Right ventricle myocardium superior (tissue), 1 donor: ENCODE measurements at regions not wholly inside any gene's neighbourhood (a gene's known extent, or its start where the extent isn't known, plus 50 kb on each side); places are given as distances from the start of the nearest gene placed in this dataset.
"Not testable (repeated sequence)": the region's sequence is repeated elsewhere in the genome, so short reads cannot be mapped to it uniquely, and the experiment has no call there.

Source experiments
- ATAC-seq: fragments of 200-7000 bp; cut with Tn5 transposase; one replicate; pipeline ENCODE4 v1.9.1; 2020; ENCODE audit warnings: mild to moderate bottlenecking; ENCODE audit not compliant: poor library complexity
- DNase-seq: peaks from one replicate; pipeline ENCODE4 v3.0.0-alpha.2; 2020
- intact Hi-C: fragments of 100-400 bp; cut with DNase I; formaldehyde crosslinking; loops from one replicate; pipeline ENCODE4 v1.11.2; 2022
- donor health status: DM: no; HTN: yes; CAD: no; lungs with severe emphysema.

DNA sequence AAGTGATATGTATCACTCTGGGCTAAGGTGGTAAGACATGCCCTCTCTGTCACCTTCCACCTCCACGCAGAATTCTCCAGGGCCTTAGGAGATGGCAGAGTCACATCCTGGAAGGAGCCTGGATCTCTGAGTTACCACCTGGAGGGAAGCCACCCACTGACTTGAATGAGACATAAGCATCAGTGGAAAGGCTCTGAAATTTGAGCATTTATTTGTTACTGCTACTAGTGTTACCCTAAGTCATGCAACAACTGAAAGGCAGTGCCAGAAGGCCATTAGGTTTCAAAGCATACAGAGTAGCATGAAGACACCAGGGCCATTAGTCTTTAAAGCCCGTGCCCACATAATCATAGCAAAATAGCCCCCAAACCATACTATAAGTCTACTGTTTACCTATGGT, 230.3 kb upstream of the IRF2BP2 start:
- no peak for ATAC-seq
- intact Hi-C loops: loop anchor here (10.0 kb wide), 1 partner anchor 345 kb away; no protein-coding TSS in a partner anchor
- no peak for DNase-seq

DNA sequence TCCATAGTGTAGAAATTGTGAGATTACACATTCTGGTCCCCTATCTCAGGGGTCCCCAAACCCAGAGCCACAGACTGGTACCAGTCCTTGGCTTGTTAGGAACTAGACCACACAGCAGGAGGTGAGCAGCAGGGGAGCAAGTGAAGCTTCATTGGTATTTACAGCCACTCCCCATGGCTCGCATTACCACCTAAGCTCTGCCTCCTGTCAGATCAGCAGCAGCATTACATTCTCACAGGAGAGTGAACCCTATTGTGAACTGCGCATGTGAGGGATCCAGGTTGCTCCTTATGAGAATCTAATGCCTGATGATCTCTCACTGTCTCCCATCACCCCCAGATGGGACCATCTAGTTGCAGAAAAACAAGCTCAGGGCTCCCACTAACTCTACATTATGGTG, 229.7 kb upstream of the IRF2BP2 start:
- intact Hi-C loops: loop anchor here (10.0 kb wide), 1 partner anchor 345 kb away; no protein-coding TSS in a partner anchor
- ATAC-seq (no peak), DNase-seq (no peak)

DNA sequence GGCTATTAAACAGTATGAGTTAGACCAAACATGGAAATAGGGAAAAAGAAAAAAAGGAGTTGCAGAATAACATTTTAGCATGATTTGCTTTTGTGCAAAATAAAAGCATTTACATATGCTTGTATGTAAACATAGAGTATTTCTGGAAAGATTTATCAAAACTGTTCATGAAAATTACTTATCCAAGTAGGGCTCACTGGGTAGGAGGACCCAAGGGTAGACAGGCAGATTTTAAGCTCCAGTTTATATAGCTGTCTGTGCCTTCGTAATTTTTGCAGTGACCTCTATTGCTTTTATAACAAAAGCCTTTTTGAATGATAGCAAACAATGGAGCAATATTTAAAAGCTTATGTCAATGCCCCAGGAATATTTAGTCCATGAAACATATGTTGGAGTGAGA, 228.8 kb upstream of the IRF2BP2 start:
- ATAC-seq: no peak
- no peak for DNase-seq
- intact Hi-C loops: no loop called here

DNA sequence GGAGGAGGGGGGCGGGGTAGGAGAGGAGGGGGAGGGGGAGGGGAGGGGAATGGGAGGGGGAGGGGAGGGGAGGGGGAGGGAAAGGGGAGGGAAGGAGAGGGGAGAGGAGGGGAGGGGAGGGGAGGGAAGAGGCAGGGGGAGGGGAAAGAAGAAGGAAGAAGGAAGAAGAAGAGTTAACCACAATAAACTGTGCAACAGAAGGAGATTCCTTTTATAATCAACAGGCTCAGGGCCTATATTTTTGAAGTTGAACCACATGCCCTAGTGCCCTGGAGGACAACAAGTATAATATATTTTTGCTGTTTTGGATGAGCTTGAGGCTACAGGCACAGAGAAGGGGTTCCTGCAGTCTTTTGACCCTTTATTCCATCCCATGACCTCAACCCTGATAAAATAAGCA, 228.2 kb upstream of the IRF2BP2 start:
- DNase-seq (no peak), ATAC-seq (no peak)
- intact Hi-C loops: no loop called here

DNA sequence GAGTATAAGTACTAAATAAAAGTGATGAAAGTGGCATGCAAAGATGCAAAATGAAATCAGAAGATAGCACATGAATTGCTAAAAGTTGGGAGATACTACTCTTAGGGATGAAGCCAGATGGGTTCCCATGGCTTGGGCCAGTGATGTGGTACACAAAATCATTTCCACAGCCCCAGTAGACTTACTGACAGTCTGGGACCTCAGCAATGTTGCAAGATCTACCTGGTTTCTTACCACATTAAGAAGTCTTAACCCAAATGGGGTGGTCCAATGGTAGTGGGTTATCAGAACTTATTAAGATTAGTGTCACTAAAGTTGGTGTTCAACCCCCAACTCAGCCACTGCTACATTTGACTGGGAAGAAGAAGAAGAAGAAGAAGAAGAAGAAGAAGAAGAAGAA, 227.7 kb upstream of the IRF2BP2 start:
- DNase-seq (no peak), ATAC-seq (no peak)
- intact Hi-C loops: no loop called here

DNA sequence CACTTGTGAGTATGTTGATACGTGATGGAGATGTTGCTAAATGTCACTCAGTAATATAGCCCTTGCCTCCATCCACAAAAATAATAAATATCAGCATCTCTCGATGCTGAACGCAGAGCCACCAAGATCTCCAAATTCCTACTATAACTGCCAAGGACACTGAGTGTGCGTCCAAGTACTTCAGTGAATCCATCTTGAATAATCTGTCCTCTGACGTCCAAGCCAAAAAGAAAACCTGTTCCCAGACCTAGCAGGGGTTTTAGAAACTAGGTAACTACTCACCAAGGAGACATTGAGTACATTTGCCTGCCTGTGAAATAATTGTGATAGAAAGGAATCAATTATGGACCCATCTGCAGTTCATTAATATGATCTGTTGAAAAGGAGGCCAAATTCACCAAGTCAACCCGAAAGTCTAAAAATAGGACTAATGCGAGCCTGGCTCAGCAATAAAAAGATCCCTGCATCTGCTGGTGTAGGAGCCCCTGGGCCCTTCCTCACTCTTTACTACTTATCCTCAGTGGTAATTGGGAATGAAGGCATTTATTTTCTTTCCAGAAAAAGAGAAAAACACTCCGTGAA, 226.9 kb upstream of the IRF2BP2 start:
- intact Hi-C loops: no loop called here
- ATAC-seq (no peak), DNase-seq (no peak)

DNA sequence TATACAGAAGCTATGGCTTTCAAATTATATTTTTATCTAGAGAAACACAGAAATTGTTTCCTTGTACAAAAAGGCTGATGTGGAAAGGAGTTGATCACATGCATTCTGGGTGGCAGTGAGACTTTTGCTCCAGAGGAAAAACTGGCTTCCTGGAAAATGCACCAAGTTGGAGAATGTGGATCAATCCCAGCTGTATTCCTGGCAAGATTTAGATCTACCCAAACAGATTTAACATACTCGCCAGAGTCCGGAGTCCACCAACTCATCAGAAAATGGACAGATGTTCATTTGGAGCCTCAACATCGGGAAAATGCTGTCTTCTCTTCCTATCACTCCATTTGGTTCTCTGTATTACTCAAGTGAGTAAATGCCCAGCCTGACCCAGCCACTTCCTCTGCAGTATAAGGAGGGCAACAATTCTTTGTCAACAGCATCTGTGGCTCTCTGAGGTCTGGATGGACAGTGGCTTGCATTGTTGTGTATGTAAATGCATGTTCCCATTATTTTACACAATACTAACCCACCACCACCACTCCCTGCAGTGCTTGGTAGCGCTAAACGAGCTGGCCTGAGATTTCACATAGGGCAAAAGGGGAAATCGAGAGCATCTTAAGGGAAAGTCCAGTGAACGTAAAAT, 226.2 kb upstream of the IRF2BP2 start:
- peak; percentile 28 for ATAC-seq
- no peak for DNase-seq

DNA sequence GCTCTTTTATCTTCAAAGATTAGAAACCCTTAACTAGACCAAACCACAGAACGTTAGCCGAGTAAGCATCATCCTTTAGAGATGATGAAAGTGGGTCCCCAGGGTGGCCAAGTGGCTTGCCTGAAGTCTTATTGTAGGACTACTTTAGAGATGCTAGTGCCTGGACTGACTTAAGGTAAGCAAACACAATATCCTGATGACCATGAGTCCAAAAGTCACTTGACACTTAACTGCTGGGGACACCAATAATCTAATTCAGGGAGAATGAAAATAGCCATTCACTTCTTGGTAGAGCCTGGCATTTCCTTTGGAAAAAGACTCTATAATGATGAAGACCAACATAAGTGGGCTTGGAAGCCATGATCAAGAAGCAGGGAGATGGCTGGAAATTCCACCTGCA, 225.3 kb upstream of the IRF2BP2 start:
- intact Hi-C loops: no loop called here
- no peak for DNase-seq

More for the DNA sequence above, 226.2 kb upstream of the IRF2BP2 start:
- intact Hi-C loops: no loop called here

DNA sequence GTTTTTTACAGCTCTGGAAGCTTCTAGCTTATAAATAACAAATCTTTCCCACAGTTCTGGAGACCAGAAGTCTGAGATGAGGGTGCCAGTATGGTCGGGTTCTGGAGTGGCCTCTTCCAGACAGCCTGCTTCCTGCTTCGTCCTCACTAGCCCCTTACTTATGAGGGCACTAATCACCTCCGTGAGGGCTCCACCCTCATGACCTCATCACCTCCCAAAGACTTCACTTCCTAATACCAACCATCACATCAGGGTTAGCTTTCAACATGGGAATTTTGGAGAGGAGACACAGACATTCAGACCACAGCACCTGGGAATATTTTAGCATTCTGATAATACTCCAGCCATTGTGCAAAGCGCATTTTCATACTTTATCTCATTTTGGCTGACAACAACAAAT, 223.7 kb upstream of the IRF2BP2 start:
- intact Hi-C loops: no loop called here

More for the DNA sequence above, 225.3 kb upstream of the IRF2BP2 start:
- no peak for ATAC-seq

DNA sequence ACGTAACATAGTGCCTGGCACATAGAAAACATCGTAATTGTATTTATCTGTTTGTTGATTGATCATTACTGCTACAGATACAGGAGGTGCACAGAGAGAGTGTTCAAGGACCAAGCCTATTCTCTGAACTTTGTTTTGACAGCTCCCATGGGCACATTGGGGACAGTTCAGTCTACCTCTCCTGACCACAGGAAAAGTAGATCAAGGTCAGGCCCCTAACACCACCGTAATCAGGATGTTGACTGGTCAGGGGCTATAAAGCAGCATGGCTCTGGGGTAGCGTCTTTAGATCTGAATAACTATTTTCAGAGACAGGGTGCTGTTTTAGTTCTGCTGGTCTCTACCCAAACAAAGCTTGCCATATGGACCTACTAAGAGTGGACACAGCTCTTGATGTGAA, 223.1 kb upstream of the IRF2BP2 start:
- no peak for DNase-seq
- intact Hi-C loops: no loop called here
- no peak for ATAC-seq

More for the DNA sequence above, 223.7 kb upstream of the IRF2BP2 start:
- ATAC-seq: no peak
- no peak for DNase-seq

DNA sequence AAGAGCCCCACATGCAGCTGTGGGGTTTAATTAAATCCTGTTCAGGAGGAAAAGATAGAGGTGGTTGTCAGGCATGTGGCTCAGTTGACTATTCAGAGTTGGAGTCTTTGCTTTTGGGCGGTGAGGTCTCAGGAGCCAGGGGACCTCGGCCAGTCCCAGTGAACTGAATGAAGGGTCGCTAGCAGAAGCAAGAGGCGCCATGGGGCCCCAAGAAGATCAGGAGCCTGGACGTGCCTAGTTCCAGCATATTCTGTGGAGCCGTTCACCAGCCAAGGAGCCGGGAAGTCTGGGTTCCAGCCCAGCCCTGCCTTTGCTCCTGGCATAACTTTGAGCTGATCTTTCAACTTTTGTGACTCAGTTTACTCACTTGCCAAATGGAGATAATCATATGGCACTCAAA, 217.7 kb upstream of the IRF2BP2 start:
- intact Hi-C loops: no loop called here
- DNase-seq: no peak
- ATAC-seq: no peak

DNA sequence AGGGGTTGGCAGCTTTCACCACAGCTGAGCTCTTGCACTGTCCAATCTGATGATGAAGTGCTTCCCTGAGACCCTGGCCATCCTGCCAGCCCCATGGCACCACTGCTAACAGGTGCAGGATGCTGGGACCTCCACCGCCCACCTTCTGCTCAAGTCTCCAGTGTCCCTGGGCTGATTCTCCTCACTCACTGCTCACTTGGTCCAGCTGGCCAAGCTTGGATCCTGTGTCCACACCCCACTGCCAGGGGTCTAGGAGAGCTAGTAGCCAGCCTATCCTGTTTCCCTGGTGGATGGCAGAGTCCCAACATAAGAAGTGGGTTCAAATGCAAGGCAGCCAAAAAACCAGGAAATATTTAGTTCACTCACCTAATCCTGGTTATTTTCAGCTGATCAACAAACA, 217.2 kb upstream of the IRF2BP2 start:
- ATAC-seq: no peak
- no peak for DNase-seq
- intact Hi-C loops: no loop called here

DNA sequence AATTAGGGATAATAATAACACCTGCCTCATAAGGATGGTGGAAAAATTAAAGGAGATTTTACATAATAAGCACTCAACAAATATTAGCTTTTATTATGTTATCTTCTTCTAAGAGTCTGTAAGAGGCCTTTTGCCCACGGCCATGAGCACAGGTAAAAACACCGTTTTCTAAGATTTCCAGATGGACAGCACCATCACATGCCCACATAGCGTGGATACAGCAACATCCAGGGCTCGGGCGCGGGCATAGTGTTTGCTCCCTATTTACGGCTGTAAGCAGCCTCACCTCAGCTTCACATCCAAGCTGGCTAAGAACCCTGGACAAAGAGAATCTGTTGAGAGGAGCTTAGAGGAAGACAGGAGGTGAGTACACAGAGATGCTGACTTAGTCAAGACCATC, 216.4 kb upstream of the IRF2BP2 start:
- intact Hi-C loops: no loop called here
- no peak for ATAC-seq

DNA sequence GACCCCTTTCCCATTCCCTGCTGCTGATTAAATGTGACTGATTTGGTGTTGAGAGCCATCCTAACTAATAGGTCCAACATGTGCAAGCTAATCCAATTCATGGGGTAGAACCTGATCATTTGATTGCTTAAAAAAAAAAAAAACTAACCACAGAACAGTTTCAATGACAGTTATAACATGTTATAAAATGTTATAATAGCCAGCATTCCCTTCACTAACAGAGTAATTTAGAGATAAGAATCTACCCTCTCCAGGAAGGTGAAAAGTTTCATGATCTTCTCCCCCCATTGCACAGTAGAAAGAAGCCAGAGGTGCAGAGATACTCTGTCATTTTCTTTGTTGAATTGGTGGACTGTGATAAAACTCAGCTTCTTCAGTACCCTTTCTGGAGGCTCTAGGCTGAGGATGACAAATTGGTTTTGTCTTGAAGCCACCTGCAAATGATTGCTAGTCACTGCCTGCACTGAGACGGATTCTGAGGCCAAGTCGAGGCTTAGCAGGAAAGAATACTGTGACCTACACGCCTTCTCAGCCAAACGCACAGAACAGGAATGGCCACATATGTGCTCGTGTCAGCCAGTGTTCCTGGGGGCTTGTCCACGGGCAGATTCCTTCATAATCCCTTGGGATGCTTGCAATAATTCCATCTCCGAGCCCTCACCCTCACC, 215.7 kb upstream of the IRF2BP2 start:
- DNase-seq: no peak
- intact Hi-C loops: no loop called here
- ATAC-seq: no peak

More for the DNA sequence above, 216.4 kb upstream of the IRF2BP2 start:
- no peak for DNase-seq

DNA sequence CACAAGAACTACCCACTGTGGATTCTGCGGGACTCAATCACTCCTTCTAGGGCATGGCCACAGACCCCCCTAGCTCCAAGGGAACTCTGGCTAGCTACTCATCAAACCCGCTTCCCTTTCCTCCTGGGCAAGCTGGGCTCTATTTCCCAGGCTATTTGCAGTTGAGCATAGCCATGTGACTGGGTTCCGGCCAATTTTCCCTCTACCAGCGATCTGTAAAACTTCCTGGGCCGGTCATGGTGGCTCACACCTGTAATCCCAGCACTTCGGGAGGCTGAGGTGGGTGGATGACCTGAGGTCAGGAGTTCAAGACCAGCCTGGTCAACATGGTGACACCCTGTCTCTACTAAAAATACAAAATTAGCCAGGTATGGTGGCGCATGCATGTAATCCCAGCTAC, 214.9 kb upstream of the IRF2BP2 start:
- intact Hi-C loops, DNase-seq, ATAC-seq: not testable (repeated sequence)

DNA sequence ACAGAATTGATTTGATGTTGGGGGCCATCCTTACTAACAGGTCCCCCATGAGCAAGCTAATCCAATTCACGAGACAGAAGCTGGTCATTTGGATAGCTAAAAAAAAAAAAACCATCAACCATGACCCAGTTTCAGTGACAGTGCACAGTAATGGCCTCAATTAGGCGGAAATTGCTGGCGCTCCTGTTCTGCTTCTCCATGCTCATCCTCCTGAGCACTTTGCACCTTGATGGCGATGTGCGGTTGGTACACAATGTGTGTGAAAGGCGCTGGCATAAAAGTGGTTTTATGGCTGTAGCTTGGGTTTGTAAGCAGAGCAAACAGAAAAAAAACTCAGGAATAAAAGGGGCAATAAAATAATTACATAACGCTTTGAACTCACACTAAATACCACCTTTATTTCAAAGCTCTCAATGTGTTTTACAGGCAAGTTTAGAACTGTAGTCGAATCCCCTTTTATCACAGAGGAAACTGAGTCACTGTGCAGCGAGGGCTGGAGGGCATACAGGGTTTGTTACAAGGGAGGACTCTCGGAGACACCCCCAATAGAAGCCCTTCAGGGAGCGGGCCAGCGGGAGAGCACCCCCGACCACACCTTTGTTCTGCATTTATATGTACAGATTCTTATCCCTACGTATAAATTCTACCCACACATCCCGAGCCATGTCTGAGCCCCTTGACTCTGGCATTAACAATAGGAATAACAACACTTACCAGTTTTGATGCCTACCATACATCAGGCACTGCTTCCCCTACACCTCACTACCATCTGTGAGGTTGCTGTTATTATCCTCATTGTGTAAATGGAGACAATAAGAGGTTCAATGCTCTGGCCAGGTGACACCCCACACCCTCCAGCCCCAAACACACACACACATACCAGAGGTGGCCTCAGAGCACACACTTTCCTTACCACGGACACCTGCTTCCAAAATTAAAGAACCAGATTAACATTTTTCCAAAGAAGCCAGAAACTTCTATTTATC, 213.5 kb upstream of the IRF2BP2 start:
- intact Hi-C loops: no loop called here
- no peak for ATAC-seq

DNA sequence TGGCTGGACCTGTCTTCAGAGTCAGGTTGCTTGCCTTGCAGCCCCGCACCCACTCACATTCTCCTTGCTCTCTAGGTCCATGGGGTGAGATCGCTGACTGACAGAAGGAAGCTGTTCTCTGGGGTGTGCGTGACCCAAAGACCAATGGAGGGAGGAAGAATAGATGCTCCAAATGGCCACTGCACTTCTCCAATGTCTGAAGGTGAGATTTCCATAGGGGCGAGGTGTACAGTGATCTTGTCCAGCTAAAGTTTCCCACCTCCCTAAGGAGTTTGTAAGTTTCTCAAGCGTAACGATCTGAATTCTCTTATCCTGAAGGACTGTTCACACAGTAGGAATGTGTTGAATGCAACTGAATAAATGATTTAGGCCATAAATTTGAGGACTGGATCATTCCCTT, 211.9 kb upstream of the IRF2BP2 start:
- intact Hi-C loops: no loop called here
- no peak for ATAC-seq
- DNase-seq: no peak

More for the DNA sequence above, 213.5 kb upstream of the IRF2BP2 start:
- DNase-seq: no peak

DNA sequence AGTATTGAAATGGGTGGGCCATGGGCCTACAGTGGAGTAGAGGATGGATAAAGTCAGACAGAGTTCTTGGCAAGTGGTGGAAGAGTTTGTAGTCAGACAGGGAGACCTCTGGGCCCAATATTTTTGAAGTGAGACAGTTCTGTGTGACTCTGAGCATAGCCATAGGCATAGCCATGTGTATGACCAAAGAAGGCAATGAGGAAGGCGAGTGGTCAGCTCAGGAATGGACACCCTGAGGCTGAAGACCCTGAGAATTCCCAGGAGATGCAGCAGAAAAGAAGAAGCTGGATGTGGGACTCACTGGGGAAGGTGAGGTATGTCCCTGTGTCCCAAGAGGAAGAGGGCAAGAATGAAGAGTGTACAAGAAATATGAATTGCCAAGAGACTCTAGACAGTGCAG, 210.6 kb upstream of the IRF2BP2 start:
- ATAC-seq: no peak
- DNase-seq: no peak
- intact Hi-C loops: no loop called here

DNA sequence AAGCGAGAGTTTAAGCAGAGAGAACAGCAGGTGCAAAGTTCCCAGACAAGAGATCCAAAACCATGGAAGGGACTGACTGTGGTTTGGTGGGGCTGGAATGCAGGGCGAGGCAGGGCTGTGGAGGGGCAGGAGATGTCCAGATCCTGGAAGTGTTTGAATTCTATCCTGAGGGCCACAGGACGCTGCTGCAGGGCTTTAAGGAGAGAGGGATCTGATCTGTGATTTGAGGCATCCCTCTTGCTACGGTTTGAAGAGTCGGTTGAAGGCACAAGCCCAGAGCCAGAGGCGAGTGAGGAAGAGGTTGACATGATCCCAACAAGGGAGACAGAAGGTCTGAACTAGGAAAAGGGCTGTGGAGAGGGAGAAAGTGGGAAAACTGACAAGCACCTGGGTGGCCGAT, 209.9 kb upstream of the IRF2BP2 start:
- intact Hi-C loops, ATAC-seq, DNase-seq: not testable (repeated sequence)
